ENCODE measurements at regions not wholly inside any gene's neighbourhood (a gene's known extent, or its start where the extent isn't known, plus 50 kb on each side); places are given as distances from the start of the nearest gene placed in this dataset.

DNA sequence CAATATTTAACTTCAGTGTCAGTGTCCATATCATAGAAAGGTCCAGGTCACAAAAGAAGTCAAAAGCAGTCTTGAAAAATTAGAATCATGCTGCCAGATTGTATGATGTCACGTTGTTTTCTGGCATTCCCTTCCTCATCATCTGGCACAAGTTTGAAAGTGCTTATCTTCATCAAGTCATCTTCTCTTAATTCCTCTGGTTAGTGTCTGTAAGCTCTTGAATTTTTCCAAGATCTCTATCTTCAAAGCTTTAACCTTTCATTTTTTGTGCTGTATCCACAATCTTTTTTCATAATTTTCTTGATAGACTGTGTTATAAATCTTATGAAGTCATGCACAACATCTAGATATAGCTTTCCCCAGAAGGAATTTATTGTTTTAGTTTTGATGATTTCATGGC lies 682.7 kb upstream of the AADAT start:
- FAIRE-seq (no peak), DNase-seq (no peak)
- no peak for TF ChIP-seq CTCF (IDR thresholded peaks at IDR 0.05; ENCODE audit: borderline replicate concordance, extremely low read depth, insufficient read depth)
- H3K4me1 ChIP-seq (ENCODE audit: control insufficient read depth in 2 of 3, insufficient read depth in 2 of 3, low read depth in 1 of 3, low read length in 3 of 3) = no peaks in the 10 kb centered on the region
- H3K27me3 ChIP-seq (ENCODE audit: control insufficient read depth, insufficient read depth, low read length) = no peaks in the 10 kb centered on the region
- no peaks in the 10 kb centered on the region for H3K36me3 ChIP-seq (ENCODE audit: control insufficient read depth in 2 of 3, insufficient read depth in 3 of 3, low read length in 3 of 3)
- H3K27ac ChIP-seq (ENCODE audit: low read depth in 2 of 2, low read length in 2 of 2) = no peak overlapping the region
- intact Hi-C loops (cut with DNase I) = no loop called here
- H3K9ac ChIP-seq (ENCODE audit: low read length in 3 of 3) = no peak overlapping the region
- no peaks in the 10 kb centered on the region for H3K9me3 ChIP-seq (ENCODE audit: control insufficient read depth in 2 of 3, insufficient read depth in 1 of 3, low read length in 3 of 3)
- no peak overlapping the region for H3K4me3 ChIP-seq (ENCODE audit: low read length in 3 of 3)

GRCh38 chr4:170770664-170771063 lies 680.9 kb upstream of the AADAT start:
- intact Hi-C loops (cut with DNase I) = no loop called here

DNA sequence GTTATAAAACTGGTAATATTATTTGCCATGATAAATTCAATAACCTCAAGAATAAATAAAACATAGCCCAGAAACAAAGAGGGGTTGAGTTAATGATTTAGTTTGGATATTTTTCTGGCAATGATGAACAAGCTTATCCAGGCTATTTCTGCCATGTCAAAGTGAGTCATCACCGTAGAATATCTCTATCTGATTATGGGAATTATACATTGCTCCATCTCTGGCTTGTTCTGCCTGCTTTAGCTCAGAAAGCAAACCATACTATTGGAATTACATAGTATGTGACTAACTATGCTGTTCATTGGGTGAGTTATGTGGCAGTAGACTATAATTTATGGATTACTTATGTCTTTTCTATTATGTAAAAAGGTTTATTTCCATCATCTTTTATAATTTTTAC lies 680.1 kb upstream of the AADAT start:
- Histone ChIP-seq H3K27me3 (ENCODE audit: control insufficient read depth, insufficient read depth, low read length) (no peaks in the 10 kb centered on the region), H3K36me3 (ENCODE audit: control insufficient read depth in 2 of 3, insufficient read depth in 3 of 3, low read length in 3 of 3) (no peaks in the 10 kb centered on the region), H3K4me3 (ENCODE audit: low read length in 3 of 3) (no peak overlapping the region), H3K4me1 (ENCODE audit: control insufficient read depth in 2 of 3, insufficient read depth in 2 of 3, low read depth in 1 of 3, low read length in 3 of 3) (no peaks in the 10 kb centered on the region), H3K9me3 (ENCODE audit: control insufficient read depth in 2 of 3, insufficient read depth in 1 of 3, low read length in 3 of 3) (no peaks in the 10 kb centered on the region), H3K9ac (ENCODE audit: low read length in 3 of 3) (no peak overlapping the region), H3K27ac (ENCODE audit: low read depth in 2 of 2, low read length in 2 of 2) (no peak overlapping the region)
- DNase-seq (no peak), FAIRE-seq (no peak)
- intact Hi-C loops (cut with DNase I) = no loop called here
- TF ChIP-seq CTCF (IDR thresholded peaks at IDR 0.05; ENCODE audit: borderline replicate concordance, extremely low read depth, insufficient read depth) = no peak

More at GRCh38 chr4:170770664-170771063, 680.9 kb upstream of the AADAT start:
- Histone ChIP-seq H3K9me3 (ENCODE audit: control insufficient read depth in 2 of 3, insufficient read depth in 1 of 3, low read length in 3 of 3) (no peaks in the 10 kb centered on the region), H3K4me3 (ENCODE audit: low read length in 3 of 3) (no peak overlapping the region), H3K27me3 (ENCODE audit: control insufficient read depth, insufficient read depth, low read length) (no peaks in the 10 kb centered on the region), H3K27ac (ENCODE audit: low read depth in 2 of 2, low read length in 2 of 2) (no peak overlapping the region), H3K4me1 (ENCODE audit: control insufficient read depth in 2 of 3, insufficient read depth in 2 of 3, low read depth in 1 of 3, low read length in 3 of 3) (no peaks in the 10 kb centered on the region), H3K9ac (ENCODE audit: low read length in 3 of 3) (no peak overlapping the region), H3K36me3 (ENCODE audit: control insufficient read depth in 2 of 3, insufficient read depth in 3 of 3, low read length in 3 of 3) (no peaks in the 10 kb centered on the region)
- DNase-seq (no peak), FAIRE-seq (no peak)
- TF ChIP-seq CTCF (IDR thresholded peaks at IDR 0.05; ENCODE audit: borderline replicate concordance, extremely low read depth, insufficient read depth) = no peak

DNA sequence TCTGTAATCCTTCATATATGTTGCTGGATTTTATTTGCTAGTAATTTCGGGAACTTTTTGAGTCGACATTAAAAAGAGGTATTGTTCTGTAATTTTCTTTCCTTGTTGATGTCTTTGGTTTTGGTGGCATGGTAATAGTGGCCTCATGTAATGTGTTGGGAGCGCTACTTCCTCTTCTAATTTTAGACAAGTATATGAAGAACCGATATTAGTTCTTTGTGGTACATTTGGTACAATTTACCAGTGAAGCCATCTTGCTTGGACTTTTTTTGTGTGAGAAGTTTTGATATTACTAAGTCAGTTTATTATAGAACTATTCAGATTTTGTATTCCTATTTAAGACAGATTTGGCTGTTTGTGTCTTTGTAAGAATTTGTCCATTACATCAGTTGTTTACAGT lies 669.2 kb upstream of the AADAT start:
- H3K27ac ChIP-seq (ENCODE audit: low read depth in 2 of 2, low read length in 2 of 2) = no peak overlapping the region
- no peaks in the 10 kb centered on the region for H3K4me1 ChIP-seq (ENCODE audit: control insufficient read depth in 2 of 3, insufficient read depth in 2 of 3, low read depth in 1 of 3, low read length in 3 of 3)
- no peak for DNase-seq
- H3K9me3 ChIP-seq (ENCODE audit: control insufficient read depth in 2 of 3, insufficient read depth in 1 of 3, low read length in 3 of 3) = no peaks in the 10 kb centered on the region
- FAIRE-seq = no peak
- no peak overlapping the region for H3K4me3 ChIP-seq (ENCODE audit: low read length in 3 of 3)
- H3K27me3 ChIP-seq (ENCODE audit: control insufficient read depth, insufficient read depth, low read length) = no peaks in the 10 kb centered on the region
- TF ChIP-seq CTCF (IDR thresholded peaks at IDR 0.05; ENCODE audit: borderline replicate concordance, extremely low read depth, insufficient read depth) = no peak
- H3K36me3 ChIP-seq (ENCODE audit: control insufficient read depth in 2 of 3, insufficient read depth in 3 of 3, low read length in 3 of 3) = no peaks in the 10 kb centered on the region
- H3K9ac ChIP-seq (ENCODE audit: low read length in 3 of 3) = no peak overlapping the region
- intact Hi-C loops (cut with DNase I) = no loop called here

Measured in kidney (tissue), 13 donors.